Keratinocyte (primary cell): ENCODE measurements at regions not wholly inside any gene's neighbourhood (a gene's known extent, or its start where the extent isn't known, plus 50 kb on each side); places are given as distances from the start of the nearest gene placed in this dataset.

Experiments used
- EZH2 ChIP-seq: IDR thresholded peaks from one replicate; pipeline ENCODE4 v1.6.1; 2012; ENCODE audit warnings: inconsistent platforms, mild to moderate bottlenecking, low read length, moderate library complexity
- TF ChIP-seq, protein P1 (sequence below), 3 experiments: IDR thresholded peaks in 1 of 3; conservative IDR thresholded peaks in 1 of 3; optimal IDR thresholded peaks in 1 of 3; 2 replicates in 2 of 3; 3 replicates in 1 of 3; pipeline versions ENCODE3 to v1.5.1; 2011; ENCODE audit warnings: low read length in 3 of 3, mild to moderate bottlenecking in 3 of 3, moderate library complexity in 2 of 3, control low read depth in 1 of 3, inconsistent platforms in 1 of 3; ENCODE audit not compliant: insufficient read depth in 2 of 3; ENCODE audit errors: extremely low read depth in 1 of 3

DNA sequence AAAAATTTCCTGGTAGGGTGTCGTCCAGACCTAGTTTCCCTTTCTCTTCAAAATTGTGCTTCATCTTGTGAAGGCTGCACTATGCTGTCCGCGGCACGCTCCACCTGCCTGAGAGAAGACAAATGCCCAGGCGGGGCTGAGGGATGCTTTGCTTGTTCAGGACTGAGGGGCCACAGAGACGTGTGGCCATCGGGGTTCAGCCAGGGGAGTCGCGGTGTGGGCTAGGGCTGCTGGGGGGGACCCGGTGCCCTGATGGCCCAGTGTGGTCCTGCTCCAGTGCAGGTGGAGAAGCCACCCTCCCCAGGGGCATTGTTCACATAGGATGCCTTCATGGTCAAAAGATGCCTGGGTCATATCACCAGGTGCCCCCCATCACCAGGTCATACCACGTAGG is 107.8 kb upstream of the SHH start:
- TF ChIP-seq, protein P1, sequence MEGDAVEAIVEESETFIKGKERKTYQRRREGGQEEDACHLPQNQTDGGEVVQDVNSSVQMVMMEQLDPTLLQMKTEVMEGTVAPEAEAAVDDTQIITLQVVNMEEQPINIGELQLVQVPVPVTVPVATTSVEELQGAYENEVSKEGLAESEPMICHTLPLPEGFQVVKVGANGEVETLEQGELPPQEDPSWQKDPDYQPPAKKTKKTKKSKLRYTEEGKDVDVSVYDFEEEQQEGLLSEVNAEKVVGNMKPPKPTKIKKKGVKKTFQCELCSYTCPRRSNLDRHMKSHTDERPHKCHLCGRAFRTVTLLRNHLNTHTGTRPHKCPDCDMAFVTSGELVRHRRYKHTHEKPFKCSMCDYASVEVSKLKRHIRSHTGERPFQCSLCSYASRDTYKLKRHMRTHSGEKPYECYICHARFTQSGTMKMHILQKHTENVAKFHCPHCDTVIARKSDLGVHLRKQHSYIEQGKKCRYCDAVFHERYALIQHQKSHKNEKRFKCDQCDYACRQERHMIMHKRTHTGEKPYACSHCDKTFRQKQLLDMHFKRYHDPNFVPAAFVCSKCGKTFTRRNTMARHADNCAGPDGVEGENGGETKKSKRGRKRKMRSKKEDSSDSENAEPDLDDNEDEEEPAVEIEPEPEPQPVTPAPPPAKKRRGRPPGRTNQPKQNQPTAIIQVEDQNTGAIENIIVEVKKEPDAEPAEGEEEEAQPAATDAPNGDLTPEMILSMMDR (optimal IDR thresholded peaks at IDR 0.05 in 1 of 3, IDR thresholded peaks at IDR 0.05 in 1 of 3, conservative IDR thresholded peaks at IDR 0.05 in 1 of 3; ENCODE audit: extremely low read depth in 1 of 3, insufficient read depth in 2 of 3, low read length in 3 of 3): no peak
- no peak for TF ChIP-seq EZH2
